Peyer's patch (tissue), 4 donors: ENCODE measurements at regions not wholly inside any gene's neighbourhood (a gene's known extent, or its start where the extent isn't known, plus 50 kb on each side); places are given as distances from the start of the nearest gene placed in this dataset.

Experiments used
- CTCF ChIP-seq, 6 experiments: fragments of 450-650 bp in 4 of 6; fragments of 200-600 bp in 2 of 6; sonication (generic) in 1 of 6; IDR thresholded peaks; one replicate each; pipeline ENCODE4 v1.5.1; 2017 to 2019; ENCODE audit warnings: antibody characterized with exemption in 6 of 6, mild to moderate bottlenecking in 3 of 6, moderate library complexity in 1 of 6
- POLR2A ChIP-seq, 2 donors: fragments of 450-650 bp; IDR thresholded peaks; one replicate each; pipeline ENCODE4 v1.5.1; 2017; ENCODE audit warnings: antibody characterized with exemption in 2 of 2, mild to moderate bottlenecking in 2 of 2, moderate library complexity in 2 of 2

DNA sequence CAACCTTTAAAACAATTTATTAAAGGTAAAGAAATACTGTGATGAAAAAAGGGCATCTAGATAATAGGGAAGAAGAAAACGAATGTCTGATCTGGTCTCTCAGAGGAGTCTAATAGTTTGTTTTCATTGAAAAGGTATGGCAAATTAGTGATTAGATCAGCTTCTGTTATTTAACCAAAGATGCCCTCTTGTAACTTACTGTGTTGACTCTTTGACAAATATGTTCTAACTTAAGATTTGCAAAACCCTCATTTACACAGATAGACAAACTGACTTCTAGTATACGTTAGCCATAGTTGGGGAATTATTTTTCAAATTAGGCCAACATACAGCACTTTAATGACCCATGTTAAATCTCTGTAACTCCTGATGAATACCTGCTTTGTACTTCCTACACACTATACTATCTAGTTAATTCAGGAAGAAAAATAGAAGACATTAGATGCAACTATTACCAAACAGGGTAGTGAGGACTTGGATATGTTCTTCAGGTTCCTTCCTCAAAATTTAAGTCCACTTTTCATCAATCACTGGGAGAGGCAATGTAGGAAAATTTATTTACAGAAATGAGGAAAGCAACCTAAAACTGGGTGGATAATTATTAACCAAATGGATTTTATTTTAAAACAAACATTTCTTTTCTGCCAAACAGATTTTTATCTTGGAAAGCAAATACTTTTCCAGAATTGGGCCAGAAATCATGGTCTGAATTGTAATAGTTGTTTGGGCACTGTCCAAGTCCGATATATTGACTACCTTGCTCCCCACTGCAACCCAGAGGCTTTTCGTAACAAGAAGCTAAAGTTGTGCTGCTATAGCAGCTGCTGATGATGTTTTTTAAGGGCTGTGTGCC lies 66.4 kb upstream of the PPP2R2B start:
- TF ChIP-seq CTCF (IDR thresholded peaks at IDR 0.05) (no peak), POLR2A (IDR thresholded peaks at IDR 0.05) (no peak)
